Parathyroid adenoma (tissue), 2 donors: ENCODE measurements at regions not wholly inside any gene's neighbourhood (a gene's known extent, or its start where the extent isn't known, plus 50 kb on each side); places are given as distances from the start of the nearest gene placed in this dataset.
"Not testable (repeated sequence)": the region's sequence is repeated elsewhere in the genome, so short reads cannot be mapped to it uniquely, and the experiment has no call there.

ENCODE experiments used
- H2AFZ ChIP-seq: fragments of 300-600 bp; sonication (generic); one replicate; pipeline ENCODE4 v1.7.0; 2017; ENCODE audit warnings: antibody characterized with exemption, mild to moderate bottlenecking
- H3K27ac ChIP-seq: fragments of 300-600 bp; sonication (generic); one replicate; pipeline ENCODE4 v1.7.0; 2017
- H3K27me3 ChIP-seq: fragments of 300-600 bp; sonication (generic); one replicate; pipeline ENCODE4 v1.7.0; 2017; ENCODE audit warnings: low read length; ENCODE audit not compliant: control insufficient read depth, insufficient read depth
- H3K36me3 ChIP-seq: fragments of 300-600 bp; sonication (generic); one replicate; pipeline ENCODE4 v1.7.0; 2017; ENCODE audit warnings: low read length; ENCODE audit not compliant: control insufficient read depth, insufficient read depth
- H3K4me1 ChIP-seq: fragments of 300-600 bp; sonication (generic); one replicate; pipeline ENCODE4 v1.7.0; 2017; ENCODE audit warnings: control low read depth
- H3K4me2 ChIP-seq: fragments of 300-600 bp; sonication (generic); one replicate; pipeline ENCODE4 v1.7.0; 2017; ENCODE audit warnings: low read length
- H3K4me3 ChIP-seq: fragments of 300-600 bp; sonication (generic); one replicate; pipeline ENCODE4 v1.7.0; 2017; ENCODE audit warnings: low read depth, low read length
- H3K79me2 ChIP-seq: fragments of 300-600 bp; sonication (generic); one replicate; pipeline ENCODE4 v1.7.0; 2017; ENCODE audit warnings: control low read depth
- H3K9ac ChIP-seq: fragments of 300-600 bp; sonication (generic); one replicate; pipeline ENCODE4 v1.7.0; 2017; ENCODE audit warnings: mild to moderate bottlenecking
- H3K9me3 ChIP-seq: fragments of 300-600 bp; sonication (generic); one replicate; pipeline ENCODE4 v1.7.0; 2017; ENCODE audit warnings: low read length; ENCODE audit not compliant: control insufficient read depth
- TF ChIP-seq, protein P1 (sequence below): fragments of 300-600 bp; sonication (generic); IDR thresholded peaks from one replicate; pipeline ENCODE4 v1.7.0; 2017; ENCODE audit warnings: antibody characterized with exemption, mild to moderate bottlenecking
- donor health status: primary hyperparathyroidism.

DNA sequence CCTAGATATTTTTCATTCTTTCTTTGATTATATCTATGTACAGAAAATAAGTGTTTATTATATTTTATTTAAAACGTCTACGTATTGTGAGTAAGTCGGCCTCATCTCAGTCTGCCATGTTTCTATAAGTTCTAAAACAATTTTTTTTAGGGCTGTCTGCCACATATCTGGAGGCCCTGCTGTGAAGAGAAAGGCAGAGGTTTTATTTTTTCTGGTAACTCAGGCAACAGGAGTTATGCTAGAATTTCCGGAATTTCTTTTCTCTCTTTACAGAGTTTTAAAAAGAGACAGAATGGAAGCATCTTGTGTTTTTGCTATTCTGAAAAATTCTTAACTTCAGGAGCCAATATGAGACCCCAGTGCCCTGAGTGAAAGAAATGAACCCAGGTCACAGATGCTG, 1124.0 kb upstream of the TENM3 start:
- no peak overlapping the region for H3K4me2 ChIP-seq
- H3K36me3 ChIP-seq, result no peaks in the 10 kb centered on the region
- no peaks in the 10 kb centered on the region for H3K79me2 ChIP-seq
- TF ChIP-seq, protein P1, sequence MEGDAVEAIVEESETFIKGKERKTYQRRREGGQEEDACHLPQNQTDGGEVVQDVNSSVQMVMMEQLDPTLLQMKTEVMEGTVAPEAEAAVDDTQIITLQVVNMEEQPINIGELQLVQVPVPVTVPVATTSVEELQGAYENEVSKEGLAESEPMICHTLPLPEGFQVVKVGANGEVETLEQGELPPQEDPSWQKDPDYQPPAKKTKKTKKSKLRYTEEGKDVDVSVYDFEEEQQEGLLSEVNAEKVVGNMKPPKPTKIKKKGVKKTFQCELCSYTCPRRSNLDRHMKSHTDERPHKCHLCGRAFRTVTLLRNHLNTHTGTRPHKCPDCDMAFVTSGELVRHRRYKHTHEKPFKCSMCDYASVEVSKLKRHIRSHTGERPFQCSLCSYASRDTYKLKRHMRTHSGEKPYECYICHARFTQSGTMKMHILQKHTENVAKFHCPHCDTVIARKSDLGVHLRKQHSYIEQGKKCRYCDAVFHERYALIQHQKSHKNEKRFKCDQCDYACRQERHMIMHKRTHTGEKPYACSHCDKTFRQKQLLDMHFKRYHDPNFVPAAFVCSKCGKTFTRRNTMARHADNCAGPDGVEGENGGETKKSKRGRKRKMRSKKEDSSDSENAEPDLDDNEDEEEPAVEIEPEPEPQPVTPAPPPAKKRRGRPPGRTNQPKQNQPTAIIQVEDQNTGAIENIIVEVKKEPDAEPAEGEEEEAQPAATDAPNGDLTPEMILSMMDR, result no peak
- no peak overlapping the region for H2AFZ ChIP-seq
- no peaks in the 10 kb centered on the region for H3K9me3 ChIP-seq
- H3K27me3 ChIP-seq, result no peaks in the 10 kb centered on the region
- H3K27ac ChIP-seq, result no peak overlapping the region
- no peak overlapping the region for H3K9ac ChIP-seq
- H3K4me3 ChIP-seq, result no peak overlapping the region
- H3K4me1 ChIP-seq, result no peaks in the 10 kb centered on the region

DNA sequence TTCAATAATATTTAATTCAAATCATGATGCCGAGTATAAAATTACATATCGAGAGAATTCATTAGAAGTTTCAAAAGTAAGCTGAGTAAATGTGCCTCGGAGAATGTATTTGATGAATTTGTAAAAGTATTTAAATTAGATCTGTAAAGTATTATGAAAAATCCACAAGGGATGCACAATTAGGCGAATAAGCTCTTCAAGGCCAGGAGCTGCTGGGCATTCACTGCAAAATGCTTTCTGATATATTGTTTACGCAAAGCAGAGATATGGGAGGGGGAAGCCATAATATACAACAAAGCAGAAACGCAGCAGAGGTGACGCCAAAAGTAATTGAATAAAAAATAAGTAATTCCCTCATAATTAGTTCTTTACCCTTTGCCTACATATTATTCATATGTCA, 1121.5 kb upstream of the TENM3 start:
- TF ChIP-seq, protein P1, result no peak
- H3K27ac ChIP-seq, result no peak overlapping the region
- H3K4me2 ChIP-seq, result no peak overlapping the region
- H2AFZ ChIP-seq, result no peak overlapping the region
- H3K4me1 ChIP-seq, result no peaks in the 10 kb centered on the region
- H3K79me2 ChIP-seq, result no peaks in the 10 kb centered on the region
- no peaks in the 10 kb centered on the region for H3K27me3 ChIP-seq
- no peaks in the 10 kb centered on the region for H3K36me3 ChIP-seq
- no peaks in the 10 kb centered on the region for H3K9me3 ChIP-seq
- H3K4me3 ChIP-seq, result no peak overlapping the region
- no peak overlapping the region for H3K9ac ChIP-seq

DNA sequence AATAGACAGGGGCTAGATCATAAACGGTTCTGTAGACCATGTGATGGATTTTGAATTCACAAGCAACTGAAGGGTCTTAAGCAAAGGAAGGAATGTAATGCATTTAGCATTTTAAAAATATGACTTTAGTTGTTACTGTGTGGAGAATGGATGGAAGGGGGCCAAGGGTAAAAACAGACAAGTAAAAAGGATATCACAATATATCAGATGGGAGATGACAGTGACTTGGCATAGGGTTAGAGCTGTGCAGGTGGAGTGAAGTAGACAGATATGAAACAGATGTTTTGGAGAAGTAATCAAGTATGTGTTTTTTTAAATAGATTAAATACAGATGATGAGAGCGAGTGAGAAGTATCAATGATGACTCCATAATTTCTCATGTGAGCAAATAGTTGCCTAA, 1116.0 kb upstream of the TENM3 start:
- H3K9me3 ChIP-seq, result no peaks in the 10 kb centered on the region
- no peak overlapping the region for H3K9ac ChIP-seq
- H3K27me3 ChIP-seq, result no peaks in the 10 kb centered on the region
- H3K36me3 ChIP-seq, result no peaks in the 10 kb centered on the region
- H2AFZ ChIP-seq, result no peak overlapping the region
- no peak overlapping the region for H3K27ac ChIP-seq
- H3K4me2 ChIP-seq, result no peak overlapping the region
- no peaks in the 10 kb centered on the region for H3K79me2 ChIP-seq
- TF ChIP-seq, protein P1, result no peak
- H3K4me1 ChIP-seq, result no peaks in the 10 kb centered on the region
- no peak overlapping the region for H3K4me3 ChIP-seq

DNA sequence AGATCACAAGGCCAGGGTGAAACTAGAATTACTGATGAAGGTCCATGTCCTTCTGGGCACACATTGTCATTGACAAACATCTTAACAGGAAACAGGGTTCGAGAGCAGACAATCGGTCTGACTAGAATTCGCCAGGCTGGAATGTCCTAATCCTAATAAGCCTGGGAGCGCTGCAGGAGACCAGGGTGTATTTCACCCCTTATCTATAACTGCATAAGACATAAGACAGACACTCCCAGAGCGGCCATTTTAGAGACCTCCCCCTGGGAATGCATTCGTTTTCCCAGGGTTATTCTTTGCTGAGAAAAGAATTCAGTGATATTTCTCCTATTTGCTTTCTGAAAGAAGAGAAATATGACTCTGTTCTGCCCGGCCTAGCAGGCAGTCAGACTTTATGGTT, 1112.9 kb upstream of the TENM3 start:
- not testable (repeated sequence) for H2AFZ ChIP-seq, H3K27me3 ChIP-seq, H3K79me2 ChIP-seq, H3K4me3 ChIP-seq, H3K4me2 ChIP-seq, H3K27ac ChIP-seq, H3K9ac ChIP-seq, H3K36me3 ChIP-seq, H3K9me3 ChIP-seq, H3K4me1 ChIP-seq

DNA sequence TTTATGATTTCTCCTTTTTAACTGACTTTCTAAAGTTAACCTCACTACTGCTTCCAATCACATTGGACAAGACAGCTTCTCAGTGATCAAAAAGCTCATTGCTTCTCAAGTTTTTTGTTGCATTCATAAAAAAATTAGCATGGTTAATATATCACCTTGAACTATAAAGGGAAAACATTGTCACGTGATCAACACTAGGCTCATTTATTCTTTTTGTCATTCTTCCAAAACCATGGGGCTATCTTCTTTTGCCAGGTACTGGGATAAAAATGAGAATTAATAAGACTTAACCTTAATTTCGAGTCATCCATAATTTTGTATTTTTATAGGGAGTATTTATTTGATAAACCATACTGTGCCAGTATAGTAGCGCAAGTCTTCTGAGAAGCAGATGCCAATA, 1105.9 kb upstream of the TENM3 start:
- Histone ChIP-seq H3K36me3 (no peaks in the 10 kb centered on the region), H3K4me2 (no peak overlapping the region), H2AFZ (no peak overlapping the region), H3K4me1 (no peaks in the 10 kb centered on the region), H3K79me2 (no peaks in the 10 kb centered on the region), H3K4me3 (no peak overlapping the region), H3K9ac (no peak overlapping the region), H3K27ac (no peak overlapping the region), H3K9me3 (no peaks in the 10 kb centered on the region), H3K27me3 (no peaks in the 10 kb centered on the region)
- TF ChIP-seq, protein P1, result no peak
